ENCODE measurements at regions not wholly inside any gene's neighbourhood (a gene's known extent, or its start where the extent isn't known, plus 50 kb on each side); places are given as distances from the start of the nearest gene placed in this dataset.

- H3K27me3 Mint-ChIP-seq (ENCODE audit: low read depth in 2 of 2) = no peaks in the 10 kb centered on the region
- Histone ChIP-seq H3K9me3 (ENCODE audit: control insufficient read depth, insufficient read depth, low read length) (peaks cover 3% of the 10 kb centered on the region), H3K4me1 (ENCODE audit: control insufficient read depth, insufficient read depth, low read length) (no peaks in the 10 kb centered on the region), H3K27ac (ENCODE audit: low read length) (no peak overlapping the region), H3K36me3 (ENCODE audit: control insufficient read depth, insufficient read depth, low read length) (no peaks in the 10 kb centered on the region), H3K27me3 (ENCODE audit: control insufficient read depth, insufficient read depth, low read length) (no peaks in the 10 kb centered on the region), H3K4me3 (ENCODE audit: low read length) (no peak overlapping the region)
- WGBS (ENCODE audit: insufficient coverage) = 96% methylated on average over 5 of the region's 5 CpGs
- DNase-seq (no peak), ATAC-seq (no peak)
- no peak overlapping the region for H3K27ac Mint-ChIP-seq
- no peaks in the 10 kb centered on the region for H3K4me1 Mint-ChIP-seq
- H3K36me3 Mint-ChIP-seq = no peaks in the 10 kb centered on the region
- no peak for TF ChIP-seq CTCF (IDR thresholded peaks at IDR 0.05)
- no peak overlapping the region for H3K4me3 Mint-ChIP-seq
- intact Hi-C loops (cut with micrococcal nuclease) = no loop called here
- peaks cover 9 to 10% of the 10 kb centered on the region in 2 donors for H3K9me3 Mint-ChIP-seq
Measured at GRCh38 chr18:32877371-32877770, 104.5 kb upstream of the KLHL14 start.

GRCh38 chr18:32875625-32876024 lies 102.8 kb upstream of the KLHL14 start:
- ATAC-seq (no peak), DNase-seq (no peak)
- no peaks in the 10 kb centered on the region for H3K27me3 Mint-ChIP-seq (ENCODE audit: low read depth in 2 of 2)
- H3K36me3 Mint-ChIP-seq = no peaks in the 10 kb centered on the region
- Histone ChIP-seq H3K4me1 (ENCODE audit: control insufficient read depth, insufficient read depth, low read length) (no peaks in the 10 kb centered on the region), H3K4me3 (ENCODE audit: low read length) (no peak overlapping the region), H3K9me3 (ENCODE audit: control insufficient read depth, insufficient read depth, low read length) (no peaks in the 10 kb centered on the region), H3K27ac (ENCODE audit: low read length) (no peak overlapping the region), H3K27me3 (ENCODE audit: control insufficient read depth, insufficient read depth, low read length) (no peaks in the 10 kb centered on the region), H3K36me3 (ENCODE audit: control insufficient read depth, insufficient read depth, low read length) (no peaks in the 10 kb centered on the region)
- H3K4me1 Mint-ChIP-seq = no peaks in the 10 kb centered on the region
- no CpG with 5 or more reads among the region's 1 CpG for WGBS (ENCODE audit: insufficient coverage)
- intact Hi-C loops (cut with micrococcal nuclease) = no loop called here
- no peak overlapping the region for H3K27ac Mint-ChIP-seq
- no peak for TF ChIP-seq CTCF (IDR thresholded peaks at IDR 0.05)
- H3K9me3 Mint-ChIP-seq = peaks cover 0 to 7% of the 10 kb centered on the region in 2 donors
- no peak overlapping the region for H3K4me3 Mint-ChIP-seq

GRCh38 chr18:32871786-32872185 lies 99.0 kb upstream of the KLHL14 start:
- no peaks in the 10 kb centered on the region for H3K4me1 Mint-ChIP-seq
- intact Hi-C loops (cut with micrococcal nuclease) = no loop called here

More at GRCh38 chr18:32871786-32872185, 99.0 kb upstream of the KLHL14 start:
- no peak for DNase-seq
- H3K4me3 Mint-ChIP-seq = no peak overlapping the region
- H3K4me3 ChIP-seq (ENCODE audit: low read length) = no peak overlapping the region
- H3K9me3 Mint-ChIP-seq = no peaks in the 10 kb centered on the region
- H3K27ac ChIP-seq (ENCODE audit: low read length) = no peak overlapping the region
- H3K36me3 Mint-ChIP-seq = no peaks in the 10 kb centered on the region
- no peak overlapping the region for H3K27ac Mint-ChIP-seq
- 95% methylated on average over 2 of the region's 4 CpGs for WGBS (ENCODE audit: insufficient coverage)
- no peaks in the 10 kb centered on the region for H3K9me3 ChIP-seq (ENCODE audit: control insufficient read depth, insufficient read depth, low read length)
- H3K27me3 Mint-ChIP-seq (ENCODE audit: low read depth in 2 of 2) = no peaks in the 10 kb centered on the region
- no peaks in the 10 kb centered on the region for H3K27me3 ChIP-seq (ENCODE audit: control insufficient read depth, insufficient read depth, low read length)
- H3K36me3 ChIP-seq (ENCODE audit: control insufficient read depth, insufficient read depth, low read length) = no peaks in the 10 kb centered on the region
- no peak for ATAC-seq
- H3K4me1 ChIP-seq (ENCODE audit: control insufficient read depth, insufficient read depth, low read length) = no peaks in the 10 kb centered on the region
- no peak for TF ChIP-seq CTCF (IDR thresholded peaks at IDR 0.05)
